ENCODE measurements at regions not wholly inside any gene's neighbourhood (a gene's known extent, or its start where the extent isn't known, plus 50 kb on each side); places are given as distances from the start of the nearest gene placed in this dataset.

DNA sequence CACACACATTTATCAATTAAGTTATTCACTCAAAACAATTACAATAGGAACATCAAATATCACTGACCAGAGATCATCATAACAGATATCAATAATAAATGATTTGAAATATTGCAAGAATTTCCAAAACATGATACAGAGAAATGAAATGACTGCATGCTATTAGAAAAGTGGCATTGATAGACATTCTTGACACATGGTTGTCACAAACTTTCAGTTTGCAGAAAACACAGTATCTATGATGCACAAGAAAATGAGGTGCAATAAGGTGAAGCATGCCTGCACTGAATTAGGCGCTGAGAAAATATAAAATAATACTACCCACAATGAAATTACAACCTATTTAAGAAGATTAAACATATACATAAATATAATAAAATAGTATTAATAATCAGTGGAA lies 198.0 kb upstream of the SYT1 start:
- TF ChIP-seq, protein P1, sequence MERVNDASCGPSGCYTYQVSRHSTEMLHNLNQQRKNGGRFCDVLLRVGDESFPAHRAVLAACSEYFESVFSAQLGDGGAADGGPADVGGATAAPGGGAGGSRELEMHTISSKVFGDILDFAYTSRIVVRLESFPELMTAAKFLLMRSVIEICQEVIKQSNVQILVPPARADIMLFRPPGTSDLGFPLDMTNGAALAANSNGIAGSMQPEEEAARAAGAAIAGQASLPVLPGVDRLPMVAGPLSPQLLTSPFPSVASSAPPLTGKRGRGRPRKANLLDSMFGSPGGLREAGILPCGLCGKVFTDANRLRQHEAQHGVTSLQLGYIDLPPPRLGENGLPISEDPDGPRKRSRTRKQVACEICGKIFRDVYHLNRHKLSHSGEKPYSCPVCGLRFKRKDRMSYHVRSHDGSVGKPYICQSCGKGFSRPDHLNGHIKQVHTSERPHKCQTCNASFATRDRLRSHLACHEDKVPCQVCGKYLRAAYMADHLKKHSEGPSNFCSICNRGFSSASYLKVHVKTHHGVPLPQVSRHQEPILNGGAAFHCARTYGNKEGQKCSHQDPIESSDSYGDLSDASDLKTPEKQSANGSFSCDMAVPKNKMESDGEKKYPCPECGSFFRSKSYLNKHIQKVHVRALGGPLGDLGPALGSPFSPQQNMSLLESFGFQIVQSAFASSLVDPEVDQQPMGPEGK (CRISPR knock-in tag; IDR thresholded peaks at IDR 0.05; ENCODE audit: borderline replicate concordance): no peak
- TF ChIP-seq ZFP3 (CRISPR knock-in tag; IDR thresholded peaks at IDR 0.05): no peak
- TF ChIP-seq ISL1 (CRISPR knock-in tag; IDR thresholded peaks at IDR 0.05): no peak
- TF ChIP-seq SNAI2 (CRISPR knock-in tag; IDR thresholded peaks at IDR 0.05): no peak
- no peak for TF ChIP-seq ZFP30 (CRISPR knock-in tag; IDR thresholded peaks at IDR 0.05)
- TF ChIP-seq BACH2 (CRISPR knock-in tag; IDR thresholded peaks at IDR 0.05; ENCODE audit: borderline replicate concordance): no peak
- TF ChIP-seq ZNF565 (CRISPR knock-in tag; conservative IDR thresholded peaks at IDR 0.05; ENCODE audit: low read depth): no peak

Measured in SK-N-SH treated with all-trans-retinoic acid at 6 μM for 48 hours (cell line).